ENCODE measurements at regions not wholly inside any gene's neighbourhood (a gene's known extent, or its start where the extent isn't known, plus 50 kb on each side); places are given as distances from the start of the nearest gene placed in this dataset.
"Not testable (repeated sequence)": the region's sequence is repeated elsewhere in the genome, so short reads cannot be mapped to it uniquely, and the experiment has no call there.

GRCh38 chr1:157196670-157197456, 58.7 kb upstream of the ETV3 start:
- peak; percentile 47 for TF ChIP-seq CTCF (conservative IDR thresholded peaks at IDR 0.05; ENCODE audit: low read length)
- not testable (repeated sequence) for TF ChIP-seq EZH2phosphoT487 (IDR thresholded peaks at IDR 0.05; ENCODE audit: borderline replicate concordance)

Data from Loucy (cell line).